ENCODE measurements at regions not wholly inside any gene's neighbourhood (a gene's known extent, or its start where the extent isn't known, plus 50 kb on each side); places are given as distances from the start of the nearest gene placed in this dataset.

DNA sequence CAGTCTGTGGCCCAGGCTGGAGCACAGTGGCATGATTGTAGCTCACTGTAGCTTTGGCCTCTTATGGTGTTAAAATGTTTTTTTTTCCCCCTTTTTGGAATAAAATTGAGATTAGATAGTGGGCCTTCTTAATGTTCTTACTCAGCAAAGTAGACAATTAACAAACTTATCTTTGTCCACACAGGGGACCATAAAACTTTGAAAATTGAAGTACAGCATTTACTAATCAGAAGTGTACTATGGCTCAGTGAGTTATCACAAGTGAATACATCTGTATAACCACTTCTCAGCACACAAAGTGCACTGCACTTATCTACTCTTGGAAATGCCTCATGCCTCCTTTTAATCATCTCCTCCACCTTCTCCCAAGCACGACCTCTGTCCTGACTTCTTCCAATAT lies 218.9 kb downstream of the PRDM2 start:
- H3K4me2 ChIP-seq (ENCODE audit: low read length), result no peak overlapping the region

DNA sequence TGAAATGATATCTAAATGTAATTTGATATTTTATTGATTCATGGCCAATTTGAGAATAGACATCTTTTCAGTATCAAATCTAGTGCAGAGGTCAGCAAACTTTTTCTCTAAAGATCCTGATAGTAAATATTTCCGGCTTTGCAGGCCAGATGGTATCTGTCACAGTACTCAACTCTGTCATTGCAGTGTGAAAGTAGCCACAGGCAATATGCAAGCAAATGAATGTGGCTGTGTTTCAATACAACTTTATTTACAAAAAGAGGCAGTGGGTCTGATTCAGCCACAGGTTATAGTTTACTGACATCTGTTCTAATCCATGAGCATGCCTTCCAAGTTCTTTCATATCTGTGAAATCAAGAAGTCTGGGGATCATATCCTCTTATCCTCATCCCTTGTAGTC lies 221.2 kb downstream of the PRDM2 start:
- Histone ChIP-seq H3K36me3 (ENCODE audit: control insufficient read depth, insufficient read depth, low read length) (no peaks in the 10 kb centered on the region), H3K4me2 (ENCODE audit: low read length) (no peak overlapping the region), H3K79me2 (no peaks in the 10 kb centered on the region), H3K9me3 (ENCODE audit: control insufficient read depth, low read length) (peaks cover 3% of the 10 kb centered on the region), H3K27ac (no peak overlapping the region), H3K9ac (no peak overlapping the region), H3K4me1 (no peaks in the 10 kb centered on the region), H3K27me3 (ENCODE audit: control insufficient read depth, insufficient read depth, low read length) (no peaks in the 10 kb centered on the region), H3K4me3 (ENCODE audit: low read depth, low read length) (no peak overlapping the region), H2AFZ (no peak overlapping the region)
- TF ChIP-seq, protein P1, sequence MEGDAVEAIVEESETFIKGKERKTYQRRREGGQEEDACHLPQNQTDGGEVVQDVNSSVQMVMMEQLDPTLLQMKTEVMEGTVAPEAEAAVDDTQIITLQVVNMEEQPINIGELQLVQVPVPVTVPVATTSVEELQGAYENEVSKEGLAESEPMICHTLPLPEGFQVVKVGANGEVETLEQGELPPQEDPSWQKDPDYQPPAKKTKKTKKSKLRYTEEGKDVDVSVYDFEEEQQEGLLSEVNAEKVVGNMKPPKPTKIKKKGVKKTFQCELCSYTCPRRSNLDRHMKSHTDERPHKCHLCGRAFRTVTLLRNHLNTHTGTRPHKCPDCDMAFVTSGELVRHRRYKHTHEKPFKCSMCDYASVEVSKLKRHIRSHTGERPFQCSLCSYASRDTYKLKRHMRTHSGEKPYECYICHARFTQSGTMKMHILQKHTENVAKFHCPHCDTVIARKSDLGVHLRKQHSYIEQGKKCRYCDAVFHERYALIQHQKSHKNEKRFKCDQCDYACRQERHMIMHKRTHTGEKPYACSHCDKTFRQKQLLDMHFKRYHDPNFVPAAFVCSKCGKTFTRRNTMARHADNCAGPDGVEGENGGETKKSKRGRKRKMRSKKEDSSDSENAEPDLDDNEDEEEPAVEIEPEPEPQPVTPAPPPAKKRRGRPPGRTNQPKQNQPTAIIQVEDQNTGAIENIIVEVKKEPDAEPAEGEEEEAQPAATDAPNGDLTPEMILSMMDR (IDR thresholded peaks at IDR 0.05), result no peak

More for the DNA sequence above, 218.9 kb downstream of the PRDM2 start:
- Histone ChIP-seq H2AFZ (no peak overlapping the region), H3K9me3 (ENCODE audit: control insufficient read depth, low read length) (peaks cover 3% of the 10 kb centered on the region), H3K9ac (no peak overlapping the region), H3K4me1 (no peaks in the 10 kb centered on the region), H3K4me3 (ENCODE audit: low read depth, low read length) (no peak overlapping the region), H3K79me2 (no peaks in the 10 kb centered on the region), H3K36me3 (ENCODE audit: control insufficient read depth, insufficient read depth, low read length) (no peaks in the 10 kb centered on the region), H3K27me3 (ENCODE audit: control insufficient read depth, insufficient read depth, low read length) (no peaks in the 10 kb centered on the region), H3K27ac (no peak overlapping the region)
- TF ChIP-seq, protein P1 (IDR thresholded peaks at IDR 0.05), result no peak

DNA sequence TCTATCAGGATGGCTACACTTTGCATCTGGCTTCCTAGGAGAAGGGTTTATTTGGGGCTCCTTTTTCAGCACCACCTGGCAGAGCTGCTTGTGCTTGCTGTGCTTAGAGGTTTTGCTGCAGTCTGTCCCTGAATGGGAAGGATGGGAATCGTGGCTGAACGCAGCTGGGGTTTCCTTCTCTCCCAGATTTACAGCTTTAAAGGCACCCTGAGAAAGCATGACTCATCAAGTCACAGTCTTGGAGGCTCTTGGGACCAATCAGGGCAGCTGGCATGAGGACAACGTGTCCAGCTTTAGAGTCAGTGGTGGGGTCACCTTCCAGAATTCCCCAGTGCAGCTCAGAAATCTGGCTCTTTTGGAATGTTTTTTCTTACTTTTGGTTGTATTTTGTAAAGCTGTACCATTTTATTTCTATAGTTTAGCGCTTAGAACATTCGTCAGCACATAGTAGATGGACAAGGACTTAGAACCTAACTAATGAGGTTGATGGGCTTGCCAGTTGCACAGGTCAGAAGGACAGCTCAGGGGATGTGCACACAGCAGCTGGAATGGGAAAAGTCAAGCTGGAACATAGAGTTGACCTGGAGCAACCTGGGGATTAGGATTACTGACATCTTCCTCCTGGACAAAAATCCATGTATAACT lies 222.6 kb downstream of the PRDM2 start:
- Histone ChIP-seq H3K36me3 (ENCODE audit: control insufficient read depth, insufficient read depth, low read length) (no peaks in the 10 kb centered on the region), H3K4me1 (no peaks in the 10 kb centered on the region), H3K27ac (no peak overlapping the region), H3K4me2 (ENCODE audit: low read length) (no peak overlapping the region), H3K9ac (no peak overlapping the region), H3K4me3 (ENCODE audit: low read depth, low read length) (no peak overlapping the region), H3K79me2 (no peaks in the 10 kb centered on the region), H3K9me3 (ENCODE audit: control insufficient read depth, low read length) (peaks cover 3% of the 10 kb centered on the region), H3K27me3 (ENCODE audit: control insufficient read depth, insufficient read depth, low read length) (no peaks in the 10 kb centered on the region), H2AFZ (no peak overlapping the region)
- TF ChIP-seq, protein P1 (IDR thresholded peaks at IDR 0.05), result no peak

DNA sequence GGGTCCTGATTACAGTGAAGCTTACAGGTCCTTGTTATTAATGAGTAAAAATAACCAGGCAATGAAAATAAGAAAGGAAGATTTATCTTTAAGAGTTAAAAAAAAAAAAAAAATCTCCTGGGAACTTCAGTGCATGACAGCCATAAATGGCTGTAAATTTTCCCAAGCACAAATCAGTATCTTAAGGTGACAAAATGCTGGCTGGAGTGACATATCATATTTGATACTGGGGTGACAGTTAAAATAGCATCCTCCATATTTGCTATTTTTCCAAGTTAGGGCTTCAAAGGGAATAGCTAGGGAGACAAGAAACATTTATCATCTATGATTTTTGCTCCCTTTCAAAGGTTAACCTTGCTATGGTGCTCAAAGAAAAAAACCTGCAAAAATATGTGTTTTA lies 226.6 kb downstream of the PRDM2 start:
- Histone ChIP-seq H3K9ac (no peak overlapping the region), H2AFZ (no peak overlapping the region), H3K27ac (no peak overlapping the region), H3K79me2 (no peaks in the 10 kb centered on the region), H3K4me3 (ENCODE audit: low read depth, low read length) (no peak overlapping the region), H3K4me1 (no peaks in the 10 kb centered on the region), H3K36me3 (ENCODE audit: control insufficient read depth, insufficient read depth, low read length) (no peaks in the 10 kb centered on the region), H3K27me3 (ENCODE audit: control insufficient read depth, insufficient read depth, low read length) (no peaks in the 10 kb centered on the region), H3K9me3 (ENCODE audit: control insufficient read depth, low read length) (no peaks in the 10 kb centered on the region), H3K4me2 (ENCODE audit: low read length) (no peak overlapping the region)
- TF ChIP-seq, protein P1 (IDR thresholded peaks at IDR 0.05), result no peak

DNA sequence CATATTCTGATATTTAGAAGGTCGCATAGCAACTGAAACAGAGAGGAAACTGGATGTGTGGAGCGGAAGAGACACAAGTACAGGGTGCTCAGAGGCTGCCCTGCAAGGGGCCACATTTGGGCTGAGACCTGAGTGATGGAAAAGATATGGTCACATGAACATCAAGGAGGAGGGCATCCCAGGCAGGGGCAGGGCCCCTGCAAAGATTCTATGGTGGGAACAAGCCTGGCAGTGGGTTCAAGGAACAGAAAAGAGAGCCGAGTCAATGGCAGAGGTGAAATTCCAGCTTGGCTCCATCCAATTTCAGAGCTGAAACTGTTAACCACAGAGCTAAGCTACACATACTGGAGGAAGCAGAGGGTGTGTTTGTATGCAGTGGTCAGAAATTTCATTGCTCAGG lies 227.7 kb downstream of the PRDM2 start:
- Histone ChIP-seq H3K4me3 (ENCODE audit: low read depth, low read length) (no peak overlapping the region), H3K79me2 (no peaks in the 10 kb centered on the region), H3K4me2 (ENCODE audit: low read length) (no peak overlapping the region), H3K27me3 (ENCODE audit: control insufficient read depth, insufficient read depth, low read length) (no peaks in the 10 kb centered on the region), H3K4me1 (no peaks in the 10 kb centered on the region), H3K36me3 (ENCODE audit: control insufficient read depth, insufficient read depth, low read length) (no peaks in the 10 kb centered on the region), H2AFZ (no peak overlapping the region), H3K9ac (no peak overlapping the region), H3K9me3 (ENCODE audit: control insufficient read depth, low read length) (no peaks in the 10 kb centered on the region), H3K27ac (no peak overlapping the region)
- TF ChIP-seq, protein P1 (IDR thresholded peaks at IDR 0.05), result no peak

Measured in parathyroid adenoma (tissue), 2 donors.